ENCODE measurements at regions not wholly inside any gene's neighbourhood (a gene's known extent, or its start where the extent isn't known, plus 50 kb on each side); places are given as distances from the start of the nearest gene placed in this dataset.

DNA sequence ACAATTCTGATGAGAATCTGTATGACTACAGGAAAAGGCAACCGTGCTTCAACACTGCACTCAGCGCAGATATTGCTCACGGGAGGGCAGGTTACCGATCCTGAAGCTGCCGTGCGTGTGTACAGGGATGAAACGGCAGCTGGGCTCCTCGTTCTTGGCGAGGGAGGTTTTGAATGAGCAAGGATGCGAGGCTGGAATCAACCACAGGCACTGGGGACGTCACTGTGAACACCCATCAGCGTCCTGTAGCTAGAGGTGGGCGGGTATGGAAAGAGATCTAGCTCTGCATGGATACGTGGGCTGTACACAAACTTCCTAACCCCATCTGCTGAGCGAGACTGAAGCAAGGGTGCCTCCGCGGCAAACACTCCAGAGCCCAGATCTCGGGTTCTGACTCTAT lies 84.3 kb upstream of the COL5A1 start:
- DNase-seq (ENCODE audit: low spot score): no peak
- no peak for TF ChIP-seq CTCF (IDR thresholded peaks at IDR 0.05)
- ATAC-seq (ENCODE audit: low FRiP score): no peak

- no peak for TF ChIP-seq CTCF (IDR thresholded peaks at IDR 0.05)
- ATAC-seq (ENCODE audit: low FRiP score) (no peak), DNase-seq (ENCODE audit: low spot score) (no peak)
Measured at GRCh38 chr9:134558124-134558905, 83.3 kb upstream of the COL5A1 start.

- ATAC-seq (ENCODE audit: low FRiP score): no peak
- TF ChIP-seq CTCF (IDR thresholded peaks at IDR 0.05): no peak
- DNase-seq (ENCODE audit: low spot score): no peak
Measured at GRCh38 chr9:134559013-134559412, 82.6 kb upstream of the COL5A1 start.

DNA sequence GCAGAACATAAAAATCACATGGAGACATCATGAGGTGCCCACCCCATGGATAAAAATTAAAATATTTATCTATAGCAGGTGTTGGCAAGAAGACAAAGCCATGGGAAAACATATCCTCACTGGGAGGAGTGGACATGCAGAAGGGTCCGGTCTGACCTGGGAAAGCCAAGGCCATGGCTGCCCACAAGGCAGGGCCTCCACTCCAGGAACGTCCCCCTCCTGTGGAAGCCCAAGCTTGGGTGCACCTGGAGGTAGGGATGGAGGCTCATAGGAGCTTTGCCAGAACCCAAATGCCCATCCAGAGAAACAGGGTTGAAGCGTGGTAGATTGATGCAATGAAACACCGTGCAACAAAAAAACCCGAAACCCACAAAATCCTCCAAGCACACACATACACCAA lies 81.4 kb upstream of the COL5A1 start:
- ATAC-seq (ENCODE audit: low FRiP score) (no peak), DNase-seq (ENCODE audit: low spot score) (no peak)
- no peak for TF ChIP-seq CTCF (IDR thresholded peaks at IDR 0.05)

DNA sequence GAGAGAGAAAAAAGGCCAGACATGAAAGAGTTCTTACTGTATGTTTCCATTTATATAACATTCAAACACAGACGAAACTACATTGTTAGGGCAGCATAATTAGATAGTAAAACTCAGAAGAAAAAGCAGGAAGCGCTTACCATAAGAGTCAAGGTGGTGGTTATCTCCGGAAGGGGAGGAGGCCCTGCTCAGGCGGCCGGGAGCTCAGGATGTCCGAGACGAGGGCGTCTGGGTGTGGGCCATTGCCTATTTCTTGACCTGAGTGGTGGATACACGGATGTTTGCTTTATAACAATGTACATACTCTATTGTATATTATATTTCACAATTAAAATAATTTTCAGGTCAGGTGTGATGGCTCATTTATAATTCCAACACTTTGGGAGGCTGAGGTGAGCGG lies 80.9 kb upstream of the COL5A1 start:
- TF ChIP-seq CTCF (IDR thresholded peaks at IDR 0.05): no peak
- DNase-seq (ENCODE audit: low spot score) (no peak), ATAC-seq (ENCODE audit: low FRiP score) (no peak)

GRCh38 chr9:134561427-134562145 lies 80.0 kb upstream of the COL5A1 start:
- ATAC-seq (ENCODE audit: low FRiP score): no peak
- TF ChIP-seq CTCF (IDR thresholded peaks at IDR 0.05): no peak
- no peak for DNase-seq (ENCODE audit: low spot score)
